BE2C (cell line): ENCODE measurements at regions not wholly inside any gene's neighbourhood (a gene's known extent, or its start where the extent isn't known, plus 50 kb on each side); places are given as distances from the start of the nearest gene placed in this dataset.

Experiments used
- DNase-seq: peaks from one replicate; pipeline ENCODE4 v3.0.0-alpha.2; 2020
- H3K27me3 ChIP-seq: fragments of 250-450 bp; sonication (Bioruptor Pico); 2 replicates; pipeline ENCODE4 v1.5.1; 2020; ENCODE audit warnings: mild to moderate bottlenecking
- H3K36me3 ChIP-seq: fragments of 250-450 bp; sonication (Bioruptor Pico); 2 replicates; pipeline ENCODE4 v1.5.1; 2020; ENCODE audit warnings: mild to moderate bottlenecking
- H3K4me1 ChIP-seq: fragments of 250-450 bp; sonication (Bioruptor Pico); 2 replicates; pipeline ENCODE4 v1.5.1; 2020
- H3K4me3 ChIP-seq: 2 replicates; pipeline ENCODE4 v1.5.1; 2011; ENCODE audit warnings: low read depth, low read length
- H3K9me3 ChIP-seq: fragments of 250-450 bp; sonication (Bioruptor Pico); 2 replicates; pipeline ENCODE4 v1.5.1; 2020
- CTCF ChIP-seq: IDR thresholded peaks from 2 replicates; pipeline ENCODE4 v1.5.1; 2012; ENCODE audit warnings: mild to moderate bottlenecking, low read depth, low read length

GRCh38 chr2:205904873-205905272 lies 181.1 kb downstream of the INO80D start:
- Histone ChIP-seq H3K9me3 (no peaks in the 10 kb centered on the region), H3K36me3 (no peaks in the 10 kb centered on the region), H3K27me3 (no peaks in the 10 kb centered on the region), H3K4me3 (no peak overlapping the region), H3K4me1 (peaks cover 7% of the 10 kb centered on the region)
- no peak for TF ChIP-seq CTCF
- DNase-seq = no peak

GRCh38 chr2:205903549-205904129 lies 182.3 kb downstream of the INO80D start:
- Histone ChIP-seq H3K4me3 (no peak overlapping the region), H3K9me3 (no peaks in the 10 kb centered on the region), H3K36me3 (no peaks in the 10 kb centered on the region), H3K4me1 (peaks cover 7% of the 10 kb centered on the region), H3K27me3 (no peaks in the 10 kb centered on the region)
- peak; percentile 62 for TF ChIP-seq CTCF
- DNase-seq = peak; percentile 50

- Histone ChIP-seq H3K4me3 (peak overlapping the region; percentile 38), H3K4me1 (peaks cover 7% of the 10 kb centered on the region), H3K9me3 (no peaks in the 10 kb centered on the region), H3K27me3 (no peaks in the 10 kb centered on the region), H3K36me3 (no peaks in the 10 kb centered on the region)
- DNase-seq = no peak
- no peak for TF ChIP-seq CTCF
Measured at GRCh38 chr2:205902900-205903237, 183.1 kb downstream of the INO80D start.

GRCh38 chr2:205902041-205902899 lies 183.7 kb downstream of the INO80D start:
- peaks cover 7% of the 10 kb centered on the region for H3K4me1 ChIP-seq
- peak overlapping the region; percentile 38 for H3K4me3 ChIP-seq
- H3K9me3 ChIP-seq = no peaks in the 10 kb centered on the region
- no peaks in the 10 kb centered on the region for H3K27me3 ChIP-seq
- peak; percentile 84 for DNase-seq
- H3K36me3 ChIP-seq = no peaks in the 10 kb centered on the region
- no peak for TF ChIP-seq CTCF

GRCh38 chr2:205901491-205901890 lies 184.5 kb downstream of the INO80D start:
- no peaks in the 10 kb centered on the region for H3K27me3 ChIP-seq
- peaks cover 7% of the 10 kb centered on the region for H3K4me1 ChIP-seq
- H3K9me3 ChIP-seq = no peaks in the 10 kb centered on the region
- no peak for DNase-seq
- H3K4me3 ChIP-seq = no peak overlapping the region
- TF ChIP-seq CTCF = no peak
- no peaks in the 10 kb centered on the region for H3K36me3 ChIP-seq

GRCh38 chr2:205898744-205899143 lies 187.2 kb downstream of the INO80D start:
- no peaks in the 10 kb centered on the region for H3K9me3 ChIP-seq
- H3K4me1 ChIP-seq = peaks cover 10% of the 10 kb centered on the region

More at GRCh38 chr2:205898744-205899143, 187.2 kb downstream of the INO80D start:
- Histone ChIP-seq H3K27me3 (no peaks in the 10 kb centered on the region), H3K4me3 (no peak overlapping the region), H3K36me3 (no peaks in the 10 kb centered on the region)
- no peak for DNase-seq
- no peak for TF ChIP-seq CTCF
